ENCODE measurements at regions not wholly inside any gene's neighbourhood (a gene's known extent, or its start where the extent isn't known, plus 50 kb on each side); places are given as distances from the start of the nearest gene placed in this dataset.

DNA sequence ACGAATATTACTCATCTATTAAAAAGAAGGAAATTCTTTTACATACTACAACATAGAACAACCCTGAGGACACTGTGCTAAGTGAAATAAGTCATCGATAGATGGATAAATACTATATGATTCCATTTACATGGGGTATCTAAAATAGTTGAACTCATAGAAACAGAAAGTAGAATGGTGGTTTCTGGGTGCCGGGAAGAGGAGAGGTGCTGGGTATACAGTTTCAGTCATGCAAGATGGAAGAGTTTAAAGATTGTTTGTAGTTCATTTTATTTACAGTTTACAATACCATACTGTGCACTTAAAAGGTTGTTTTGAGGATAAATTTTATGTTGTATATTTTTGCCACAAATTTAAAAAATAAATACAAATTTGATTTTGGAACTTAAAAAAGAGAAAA is 267.5 kb upstream of the ITGA1 start:
- Histone ChIP-seq H4K20me1 (ENCODE audit: low read depth) (no peaks in the 10 kb centered on the region), H2AFZ (replicated peaks) (no peak overlapping the region), H3K4me2 (no peak overlapping the region), H3F3A (ENCODE audit: low read depth) (no peaks in the 10 kb centered on the region), H3K27ac (no peak overlapping the region), H3K27me3 (no peaks in the 10 kb centered on the region), H3K4me3 (no peak overlapping the region), H3K9ac (no peak overlapping the region), H3K79me2 (ENCODE audit: low read depth) (no peaks in the 10 kb centered on the region), H3K36me3 (no peaks in the 10 kb centered on the region), H3K9me3 (ENCODE audit: low read depth) (no peaks in the 10 kb centered on the region), H3K4me1 (no peaks in the 10 kb centered on the region)
- no peak for DNase-seq (ENCODE audit: low spot score)
- H3K27ac Mint-ChIP-seq = no peak overlapping the region
- H3K4me3 Mint-ChIP-seq = no peak overlapping the region
- H3K4me1 Mint-ChIP-seq = no peaks in the 10 kb centered on the region
- no peaks in the 10 kb centered on the region for H3K36me3 Mint-ChIP-seq
- peaks cover 4% of the 10 kb centered on the region for H3K9me3 Mint-ChIP-seq
- TF ChIP-seq EZH2 (IDR thresholded peaks at IDR 0.05) (no peak), EZH2phosphoT487 (IDR thresholded peaks at IDR 0.05) (no peak)
- H3K27me3 Mint-ChIP-seq (ENCODE audit: insufficient read depth, low read depth) = no peaks in the 10 kb centered on the region

- Histone ChIP-seq H3K27ac (no peak overlapping the region), H3K9me3 (ENCODE audit: low read depth) (no peaks in the 10 kb centered on the region), H2AFZ (replicated peaks) (no peak overlapping the region), H3K4me2 (no peak overlapping the region), H3K4me1 (no peaks in the 10 kb centered on the region), H3K4me3 (no peak overlapping the region), H3F3A (ENCODE audit: low read depth) (no peaks in the 10 kb centered on the region), H4K20me1 (ENCODE audit: low read depth) (no peaks in the 10 kb centered on the region), H3K79me2 (ENCODE audit: low read depth) (no peaks in the 10 kb centered on the region), H3K27me3 (no peaks in the 10 kb centered on the region), H3K36me3 (no peaks in the 10 kb centered on the region), H3K9ac (no peak overlapping the region)
- Mint-ChIP-seq H3K4me3 (no peak overlapping the region), H3K27me3 (ENCODE audit: insufficient read depth, low read depth) (no peaks in the 10 kb centered on the region), H3K9me3 (peaks cover 4% of the 10 kb centered on the region), H3K36me3 (no peaks in the 10 kb centered on the region), H3K4me1 (no peaks in the 10 kb centered on the region), H3K27ac (no peak overlapping the region)
- TF ChIP-seq CTCF (IDR thresholded peaks at IDR 0.05) = no peak
- TF ChIP-seq EZH2phosphoT487 (IDR thresholded peaks at IDR 0.05) = no peak
- no peak for TF ChIP-seq EZH2 (IDR thresholded peaks at IDR 0.05)
- DNase-seq (ENCODE audit: low spot score) = no peak
Measured at GRCh38 chr5:52521236-52521635, 266.5 kb upstream of the ITGA1 start.

DNA sequence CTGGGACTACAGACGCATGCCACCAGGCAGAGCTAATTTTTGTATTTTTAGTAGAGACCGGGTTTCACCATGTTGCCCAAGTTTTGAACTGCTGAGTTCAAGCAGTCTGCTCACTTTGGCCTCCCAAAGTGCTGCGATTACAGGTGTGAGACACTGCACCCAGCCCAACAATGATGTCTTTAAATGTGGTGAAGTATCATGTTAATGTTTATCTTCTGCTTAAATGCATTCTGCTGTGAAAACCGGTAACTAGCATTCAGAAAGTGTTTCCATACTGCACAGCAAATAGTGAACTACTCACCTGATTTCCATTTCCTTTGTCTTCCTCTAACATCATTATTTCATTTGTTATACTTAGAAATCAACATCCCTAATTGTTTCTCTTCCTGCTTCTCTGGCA is 264.0 kb upstream of the ITGA1 start:
- Histone ChIP-seq H4K20me1 (ENCODE audit: low read depth) (no peaks in the 10 kb centered on the region), H3K79me2 (ENCODE audit: low read depth) (no peaks in the 10 kb centered on the region), H3K9ac (no peak overlapping the region), H3K9me3 (ENCODE audit: low read depth) (no peaks in the 10 kb centered on the region), H3K36me3 (no peaks in the 10 kb centered on the region), H3K4me2 (no peak overlapping the region), H3K27me3 (no peaks in the 10 kb centered on the region), H3K4me1 (no peaks in the 10 kb centered on the region), H2AFZ (replicated peaks) (no peak overlapping the region), H3K27ac (no peak overlapping the region), H3K4me3 (no peak overlapping the region), H3F3A (ENCODE audit: low read depth) (no peaks in the 10 kb centered on the region)
- Mint-ChIP-seq H3K4me1 (no peaks in the 10 kb centered on the region), H3K27me3 (ENCODE audit: insufficient read depth, low read depth) (no peaks in the 10 kb centered on the region), H3K36me3 (no peaks in the 10 kb centered on the region), H3K9me3 (peaks cover 4% of the 10 kb centered on the region), H3K4me3 (no peak overlapping the region), H3K27ac (no peak overlapping the region)
- no peak for DNase-seq (ENCODE audit: low spot score)
- TF ChIP-seq EZH2 (IDR thresholded peaks at IDR 0.05) (no peak), EZH2phosphoT487 (IDR thresholded peaks at IDR 0.05) (no peak), CTCF (IDR thresholded peaks at IDR 0.05) (no peak)

DNA sequence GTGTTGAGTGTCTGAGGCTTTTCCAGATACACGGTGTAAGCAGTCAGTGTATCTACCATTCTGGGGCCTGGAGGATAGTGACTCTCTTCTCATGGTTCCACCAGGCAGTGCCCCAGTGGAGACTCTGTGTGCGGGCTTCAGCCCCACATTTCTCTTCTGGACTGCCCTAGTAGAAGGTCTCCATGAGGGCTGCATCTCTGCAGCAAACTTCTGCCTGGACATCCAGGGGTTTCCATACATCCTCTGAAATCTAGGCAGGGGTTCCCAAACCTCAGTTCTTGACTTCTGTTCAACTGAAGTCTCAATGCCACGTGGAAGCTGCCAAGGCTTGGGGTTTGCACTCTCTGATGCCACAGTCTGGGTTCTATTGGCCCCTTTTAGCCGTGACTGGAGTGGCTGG is 256.6 kb upstream of the ITGA1 start:
- TF ChIP-seq EZH2 (IDR thresholded peaks at IDR 0.05) (no peak), EZH2phosphoT487 (IDR thresholded peaks at IDR 0.05) (no peak), CTCF (IDR thresholded peaks at IDR 0.05) (no peak)
- H3K27ac ChIP-seq = no peak overlapping the region
- H3F3A ChIP-seq (ENCODE audit: low read depth) = no peaks in the 10 kb centered on the region
- no peak overlapping the region for H2AFZ ChIP-seq (replicated peaks)
- H3K36me3 ChIP-seq = no peaks in the 10 kb centered on the region
- no peak for DNase-seq (ENCODE audit: low spot score)
- H3K4me2 ChIP-seq = no peak overlapping the region
- no peak overlapping the region for H3K27ac Mint-ChIP-seq
- no peak overlapping the region for H3K9ac ChIP-seq
- no peaks in the 10 kb centered on the region for H3K4me1 ChIP-seq
- no peaks in the 10 kb centered on the region for H4K20me1 ChIP-seq (ENCODE audit: low read depth)
- H3K4me3 ChIP-seq = no peak overlapping the region
- no peaks in the 10 kb centered on the region for H3K4me1 Mint-ChIP-seq
- no peaks in the 10 kb centered on the region for H3K9me3 ChIP-seq (ENCODE audit: low read depth)
- H3K79me2 ChIP-seq (ENCODE audit: low read depth) = no peaks in the 10 kb centered on the region
- no peaks in the 10 kb centered on the region for H3K27me3 ChIP-seq
- H3K27me3 Mint-ChIP-seq (ENCODE audit: insufficient read depth, low read depth) = peaks cover 2% of the 10 kb centered on the region
- peaks cover 30% of the 10 kb centered on the region for H3K9me3 Mint-ChIP-seq
- no peak overlapping the region for H3K4me3 Mint-ChIP-seq
- peaks cover 2% of the 10 kb centered on the region for H3K36me3 Mint-ChIP-seq

All from neural progenitor cell (in vitro differentiated cells).